HG03575 (cell line): ENCODE measurements at regions not wholly inside any gene's neighbourhood (a gene's known extent, or its start where the extent isn't known, plus 50 kb on each side); places are given as distances from the start of the nearest gene placed in this dataset.
"Not testable (repeated sequence)": the region's sequence is repeated elsewhere in the genome, so short reads cannot be mapped to it uniquely, and the experiment has no call there.

ENCODE experiments used
- ATAC-seq: cut with Tn5 transposase; IDR thresholded peaks from one replicate; pipeline ENCODE4 v1.9.1; 2021; ENCODE audit not compliant: unreplicated experiment, insufficient number of reproducible peaks, low FRiP score; ENCODE audit errors: extremely low read depth

- no peak for ATAC-seq
Measured at GRCh38 chr5:39542511-39543285, 117.9 kb upstream of the DAB2 start.

- no peak for ATAC-seq
Measured at GRCh38 chr5:39541920-39542319, 117.1 kb upstream of the DAB2 start.

GRCh38 chr5:39539470-39539869, 114.7 kb upstream of the DAB2 start:
- no peak for ATAC-seq

GRCh38 chr5:39534690-39535089, 109.9 kb upstream of the DAB2 start:
- no peak for ATAC-seq

GRCh38 chr5:39533749-39534148, 109.0 kb upstream of the DAB2 start:
- ATAC-seq = no peak

- no peak for ATAC-seq
Measured at GRCh38 chr5:39532511-39532910, 107.7 kb upstream of the DAB2 start.

- ATAC-seq = no peak
Measured at GRCh38 chr5:39531306-39531705, 106.5 kb upstream of the DAB2 start.

- no peak for ATAC-seq
Measured at GRCh38 chr5:39526914-39527477, 102.2 kb upstream of the DAB2 start.

- ATAC-seq = not testable (repeated sequence)
Measured at GRCh38 chr5:39525781-39526180, 101.0 kb upstream of the DAB2 start.

GRCh38 chr5:39525271-39525670, 100.5 kb upstream of the DAB2 start:
- no peak for ATAC-seq

- no peak for ATAC-seq
Measured at GRCh38 chr5:39523821-39524220, 99.0 kb upstream of the DAB2 start.

GRCh38 chr5:39521940-39522590, 97.3 kb upstream of the DAB2 start:
- no peak for ATAC-seq

- ATAC-seq = no peak
Measured at GRCh38 chr5:39521098-39521860, 96.5 kb upstream of the DAB2 start.

- ATAC-seq = no peak
Measured at GRCh38 chr5:39520232-39520572, 95.4 kb upstream of the DAB2 start.

- ATAC-seq = no peak
Measured at GRCh38 chr5:39519566-39520231, 94.9 kb upstream of the DAB2 start.

- no peak for ATAC-seq
Measured at GRCh38 chr5:39519079-39519478, 94.3 kb upstream of the DAB2 start.

GRCh38 chr5:39518516-39518915, 93.7 kb upstream of the DAB2 start:
- no peak for ATAC-seq

GRCh38 chr5:39517800-39518199, 93.0 kb upstream of the DAB2 start:
- no peak for ATAC-seq

- ATAC-seq = no peak
Measured at GRCh38 chr5:39515881-39516280, 91.1 kb upstream of the DAB2 start.
